HG02588 (cell line): ENCODE measurements at regions not wholly inside any gene's neighbourhood (a gene's known extent, or its start where the extent isn't known, plus 50 kb on each side); places are given as distances from the start of the nearest gene placed in this dataset.
"Not testable (repeated sequence)": the region's sequence is repeated elsewhere in the genome, so short reads cannot be mapped to it uniquely, and the experiment has no call there.

ENCODE experiments used
- ATAC-seq: cut with Tn5 transposase; IDR thresholded peaks from one replicate; pipeline ENCODE4 v1.9.1; 2021; ENCODE audit warnings: mild to moderate bottlenecking, moderate library complexity; ENCODE audit not compliant: unreplicated experiment

GRCh38 chr7:115227473-115228235 is 305.8 kb downstream of the MDFIC start:
- ATAC-seq: no peak

GRCh38 chr7:115226410-115226809 is 304.5 kb downstream of the MDFIC start:
- ATAC-seq: no peak

- ATAC-seq: no peak
Measured at GRCh38 chr7:115224922-115225321, 303.0 kb downstream of the MDFIC start.

- no peak for ATAC-seq
Measured at GRCh38 chr7:115223959-115224358, 302.1 kb downstream of the MDFIC start.

GRCh38 chr7:115221456-115221855 is 299.6 kb downstream of the MDFIC start:
- ATAC-seq: no peak

GRCh38 chr7:115218076-115218475 is 296.2 kb downstream of the MDFIC start:
- ATAC-seq: no peak

- no peak for ATAC-seq
Measured at GRCh38 chr7:115217373-115217772, 295.5 kb downstream of the MDFIC start.

GRCh38 chr7:115216652-115217051 is 294.8 kb downstream of the MDFIC start:
- ATAC-seq: no peak

- no peak for ATAC-seq
Measured at GRCh38 chr7:115211171-115211570, 289.3 kb downstream of the MDFIC start.

GRCh38 chr7:115210552-115210951 is 288.7 kb downstream of the MDFIC start:
- ATAC-seq: no peak

- ATAC-seq: no peak
Measured at GRCh38 chr7:115208710-115209560, 287.0 kb downstream of the MDFIC start.

- ATAC-seq: not testable (repeated sequence)
Measured at GRCh38 chr7:115206374-115206773, 284.5 kb downstream of the MDFIC start.

GRCh38 chr7:115198143-115198542 is 276.2 kb downstream of the MDFIC start:
- ATAC-seq: no peak

- ATAC-seq: no peak
Measured at GRCh38 chr7:115195208-115195607, 273.3 kb downstream of the MDFIC start.

- ATAC-seq: no peak
Measured at GRCh38 chr7:115191526-115191925, 269.6 kb downstream of the MDFIC start.

- ATAC-seq: no peak
Measured at GRCh38 chr7:115183431-115184057, 261.6 kb downstream of the MDFIC start.

- ATAC-seq: no peak
Measured at GRCh38 chr7:115178835-115179234, 256.9 kb downstream of the MDFIC start.

- no peak for ATAC-seq
Measured at GRCh38 chr7:115177823-115178222, 255.9 kb downstream of the MDFIC start.

- ATAC-seq: no peak
Measured at GRCh38 chr7:115177103-115177502, 255.2 kb downstream of the MDFIC start.

GRCh38 chr7:115172397-115172796 is 250.5 kb downstream of the MDFIC start:
- ATAC-seq: not testable (repeated sequence)

GRCh38 chr7:115153769-115154477 is 232.0 kb downstream of the MDFIC start:
- no peak for ATAC-seq
